ENCODE measurements at regions not wholly inside any gene's neighbourhood (a gene's known extent, or its start where the extent isn't known, plus 50 kb on each side); places are given as distances from the start of the nearest gene placed in this dataset.

- DNase-seq, result no peak
These were observed 98.9 kb upstream of the NPFFR2 start for GRCh38 chr4:71932941-71933340.

DNA sequence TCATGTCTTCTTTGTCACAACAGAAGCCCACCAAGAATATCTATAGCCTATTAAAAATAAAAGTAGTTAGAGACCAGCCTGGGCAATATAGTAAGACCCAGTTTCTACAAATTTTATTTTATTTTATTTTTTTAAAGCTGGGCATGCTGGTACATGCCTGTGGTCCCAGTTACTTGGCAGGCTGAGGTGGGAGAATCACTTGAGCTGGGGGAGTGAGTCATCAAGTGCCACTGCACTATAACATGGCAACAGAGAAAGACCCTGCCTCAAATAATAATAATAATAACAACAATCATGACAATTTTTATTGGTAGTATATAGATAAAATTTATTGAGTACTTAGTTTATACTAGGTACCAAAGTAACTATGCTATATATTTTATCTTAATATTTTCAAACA, 93.0 kb upstream of the NPFFR2 start:
- no peak for DNase-seq

GRCh38 chr4:71941001-71941400, 90.8 kb upstream of the NPFFR2 start:
- DNase-seq, result peak; percentile 2

GRCh38 chr4:71944956-71945355, 86.8 kb upstream of the NPFFR2 start:
- no peak for DNase-seq

GRCh38 chr4:71945791-71946190, 86.0 kb upstream of the NPFFR2 start:
- DNase-seq, result no peak

DNA sequence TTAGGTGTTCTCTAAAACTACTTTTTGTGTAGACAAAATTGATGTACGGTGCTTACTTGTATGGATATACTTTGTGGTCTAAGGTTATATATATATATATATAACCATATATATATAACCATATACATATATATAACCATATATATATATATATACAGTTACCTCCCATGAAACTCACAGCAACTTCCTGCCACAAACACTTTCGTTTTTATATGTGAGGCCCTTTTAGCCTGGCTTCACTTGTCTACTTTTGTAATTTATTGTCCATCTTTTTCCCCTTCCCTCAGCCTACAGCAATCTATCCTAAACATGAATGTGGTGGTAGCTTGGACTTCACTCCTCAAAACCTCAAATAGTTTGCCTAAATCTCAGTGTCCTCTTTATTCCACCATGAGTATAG, 72.8 kb upstream of the NPFFR2 start:
- no peak for DNase-seq

DNA sequence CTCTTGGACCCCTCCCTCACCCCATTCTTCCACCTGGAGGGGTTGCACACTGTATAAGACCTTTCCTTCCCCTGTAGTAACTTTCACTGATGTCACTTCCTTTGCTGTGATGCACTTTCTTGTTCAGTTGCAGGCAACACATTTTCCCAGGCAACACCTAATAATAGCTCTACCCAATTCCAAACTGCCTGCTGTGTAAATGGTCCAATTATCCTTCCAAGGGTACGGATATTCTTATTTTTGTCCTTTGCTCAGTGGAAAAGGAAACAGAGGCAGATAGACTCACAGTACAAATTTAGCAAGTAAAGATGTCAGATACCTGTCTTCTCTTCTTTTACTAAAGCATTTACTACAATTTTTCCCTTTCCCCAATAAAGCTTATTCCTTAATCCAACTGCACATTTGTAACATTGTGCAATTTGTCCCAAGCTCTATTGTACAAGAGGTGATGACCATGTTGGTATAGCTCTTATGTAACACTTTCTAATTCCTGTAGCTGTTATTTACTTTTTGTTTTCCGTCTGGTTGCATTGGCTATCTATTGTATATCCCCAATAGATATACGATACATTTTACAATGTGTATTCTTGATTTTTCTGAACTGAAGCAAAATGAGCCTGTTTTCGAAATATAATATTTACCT, 69.1 kb upstream of the NPFFR2 start:
- no peak for DNase-seq

DNA sequence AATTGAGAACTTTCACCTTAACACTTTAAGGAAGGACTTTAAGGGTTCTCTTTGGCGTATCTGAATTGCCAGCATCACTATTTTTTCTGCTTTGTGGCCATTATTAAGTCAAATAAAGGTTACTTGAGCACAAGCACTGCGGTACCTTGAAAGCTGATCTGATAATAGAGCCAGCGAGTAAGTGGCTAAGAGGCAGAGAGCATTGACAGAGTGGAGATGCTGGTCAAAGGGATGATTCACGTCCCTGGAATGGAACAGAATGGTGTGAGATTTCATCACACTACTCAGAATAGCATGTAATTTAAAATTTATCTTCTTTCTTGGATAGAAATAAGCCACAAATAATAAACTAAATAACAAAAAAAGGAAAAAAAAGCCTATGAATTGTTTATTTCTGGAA, 57.1 kb upstream of the NPFFR2 start:
- DNase-seq, result peak; percentile 3

- no peak for DNase-seq
These were observed 55.3 kb upstream of the NPFFR2 start for GRCh38 chr4:71976523-71976922.

GRCh38 chr4:71978210-71978835, 53.5 kb upstream of the NPFFR2 start:
- no peak for DNase-seq

GRCh38 chr4:71980976-71981375, 50.8 kb upstream of the NPFFR2 start:
- no peak for DNase-seq

Measured in fibroblast of skin of back (primary cell).